GM18520 (cell line): ENCODE measurements at regions not wholly inside any gene's neighbourhood (a gene's known extent, or its start where the extent isn't known, plus 50 kb on each side); places are given as distances from the start of the nearest gene placed in this dataset.

Experiments used
- ATAC-seq: cut with Tn5 transposase; IDR thresholded peaks from one replicate; pipeline ENCODE4 v1.9.1; 2021; ENCODE audit not compliant: unreplicated experiment

DNA sequence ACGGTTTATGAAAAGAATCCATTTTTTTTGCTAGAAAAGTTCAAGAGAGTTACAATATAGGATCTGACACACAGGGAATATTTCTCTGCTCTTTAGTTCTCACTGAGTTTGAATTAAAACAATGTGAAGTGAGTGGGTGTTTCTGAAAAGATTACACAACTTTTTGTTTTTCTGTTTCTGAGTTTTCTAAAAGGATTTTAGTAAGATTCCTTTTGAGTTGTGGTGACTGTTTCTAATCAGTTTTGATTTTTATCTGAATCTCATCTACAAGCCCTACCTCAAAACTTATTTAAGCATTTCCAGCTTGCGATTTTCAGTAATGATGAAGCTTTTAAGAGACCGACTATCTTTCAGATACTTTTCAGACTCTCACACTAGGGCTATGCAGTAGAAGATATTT is 141.7 kb downstream of the GPAT3 start:
- no peak for ATAC-seq

DNA sequence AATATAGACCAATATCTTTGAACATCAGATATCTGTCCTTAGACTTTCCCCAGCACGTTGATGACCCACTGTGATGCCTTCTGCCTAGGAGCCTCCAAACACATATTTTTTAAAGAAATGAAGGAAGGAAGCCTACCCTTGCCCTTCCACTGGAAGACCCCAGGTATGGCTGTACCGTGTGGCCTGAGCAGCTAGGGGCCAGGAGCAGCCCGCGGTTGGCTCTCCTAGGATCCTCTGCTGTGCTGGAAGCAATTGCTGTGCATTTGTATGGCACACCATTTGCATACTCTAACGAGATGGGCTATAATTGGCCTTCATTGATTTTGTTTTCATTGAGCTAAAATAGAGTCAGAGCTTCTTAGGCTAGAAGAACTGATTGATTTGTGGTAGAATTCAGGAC is 128.8 kb downstream of the GPAT3 start:
- ATAC-seq, result no peak

DNA sequence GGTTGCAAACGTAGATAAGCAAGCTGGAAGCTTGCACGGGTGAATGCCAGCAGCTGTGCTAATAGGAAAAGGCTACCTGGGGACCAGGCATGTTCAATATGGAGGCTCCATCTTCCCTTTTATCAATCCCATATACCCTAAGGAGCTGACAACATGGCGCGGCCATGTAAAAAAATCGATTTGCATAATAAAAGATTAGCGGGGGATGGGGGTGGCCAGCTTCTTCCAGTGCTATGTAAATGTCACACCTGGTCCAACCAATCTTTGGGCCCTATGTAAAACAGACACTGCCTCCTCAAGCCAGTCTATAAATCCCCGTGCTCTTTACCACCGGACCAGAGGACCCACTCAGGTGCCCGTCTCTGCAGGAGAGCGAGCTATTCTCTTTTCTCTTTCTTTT is 128.2 kb downstream of the GPAT3 start:
- no peak for ATAC-seq

DNA sequence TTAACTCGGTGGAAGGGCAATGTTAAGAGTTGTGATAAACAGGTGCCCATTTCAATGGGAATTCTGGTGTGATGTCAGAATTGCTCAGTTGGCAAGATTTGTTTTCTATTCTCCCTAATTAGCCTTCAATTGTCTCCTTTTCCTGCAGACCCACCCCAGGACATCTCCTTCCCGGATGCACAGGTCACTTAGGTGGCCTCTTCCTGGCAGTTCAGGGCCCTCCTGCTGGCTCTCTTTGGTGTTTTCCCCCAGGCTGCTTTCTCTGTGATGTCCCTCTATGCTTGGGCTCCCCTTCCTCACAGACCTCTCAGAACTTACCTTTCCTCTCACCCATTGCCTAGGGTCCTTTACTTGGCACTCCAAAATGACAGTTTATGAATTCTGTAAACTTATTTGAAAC is 126.3 kb downstream of the GPAT3 start:
- no peak for ATAC-seq

DNA sequence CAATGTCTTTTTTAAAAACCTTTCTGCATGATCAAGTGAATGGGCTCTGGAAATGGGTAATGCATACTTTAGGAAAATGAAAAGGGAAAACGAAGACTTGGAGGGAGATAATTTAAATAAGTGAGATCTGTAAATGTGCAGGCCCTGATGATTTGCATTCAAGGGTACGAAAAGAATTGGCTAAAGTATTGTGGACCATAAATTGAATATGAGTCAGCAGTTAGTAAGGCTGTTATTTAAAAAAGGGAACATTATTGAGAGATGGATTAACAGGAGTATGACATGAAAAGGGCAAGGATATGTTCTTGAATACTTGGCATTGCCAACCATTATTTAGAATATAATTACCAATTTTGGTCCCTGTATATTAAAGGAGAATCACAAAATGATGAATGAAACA is 125.5 kb downstream of the GPAT3 start:
- no peak for ATAC-seq

DNA sequence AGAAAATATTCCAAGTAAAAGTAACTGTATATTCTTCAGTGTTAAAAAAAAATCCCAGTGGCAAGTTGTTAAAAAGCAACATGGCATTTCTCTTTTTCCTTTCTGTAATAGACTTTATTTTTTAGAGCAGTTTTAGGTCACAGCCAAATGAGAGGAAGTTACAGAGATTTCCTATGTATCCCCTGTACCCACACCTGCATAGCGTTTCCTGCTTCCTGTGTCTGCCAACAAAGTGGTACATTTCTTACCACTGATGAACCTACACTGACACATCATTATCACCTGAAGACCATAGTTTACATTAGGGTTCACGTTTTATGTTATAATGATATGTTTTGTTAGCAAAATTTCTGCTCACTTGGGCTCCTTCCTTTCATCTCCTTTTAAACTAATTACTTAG is 124.7 kb downstream of the GPAT3 start:
- no peak for ATAC-seq

DNA sequence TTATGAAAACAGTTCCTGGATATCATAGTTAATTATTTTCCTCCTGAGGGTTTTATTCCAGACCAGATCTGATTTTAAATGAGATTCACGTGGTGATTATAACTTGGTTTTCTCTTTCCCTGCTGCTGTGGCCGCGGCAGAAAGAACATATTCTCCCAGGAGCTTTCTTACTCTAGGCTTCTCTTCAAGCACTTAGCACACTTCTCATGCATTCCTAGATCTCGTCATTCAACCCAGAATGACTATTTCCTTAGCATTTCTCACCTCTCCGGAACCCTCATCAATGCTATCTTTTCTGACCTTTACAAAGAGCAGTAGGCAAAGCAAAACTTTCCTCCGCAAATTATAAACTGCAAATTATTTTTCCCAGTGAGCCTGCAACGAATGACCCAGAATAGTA is 122.9 kb downstream of the GPAT3 start:
- no peak for ATAC-seq

DNA sequence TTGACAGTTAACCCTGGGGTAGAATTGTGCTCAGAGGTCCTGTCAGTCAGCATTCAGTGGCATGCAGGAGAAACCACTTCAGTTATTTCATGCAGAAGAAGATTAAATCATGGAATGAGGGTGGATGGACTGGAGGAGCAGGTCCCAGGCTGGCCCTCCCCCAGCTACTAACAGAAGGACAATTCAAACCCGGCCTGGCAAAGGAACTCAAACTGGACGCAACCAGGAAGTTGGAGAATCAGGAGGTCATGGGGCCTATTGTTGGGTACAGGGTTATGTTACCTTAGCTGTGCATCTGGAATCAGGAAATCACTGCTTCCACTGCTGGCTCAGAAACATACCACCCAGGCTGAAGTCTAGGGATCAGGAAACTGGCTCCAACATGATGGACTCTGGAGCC is 121.4 kb downstream of the GPAT3 start:
- no peak for ATAC-seq
